Stimulated activated CD4-positive, alpha-beta T cell treated with anti-CD3 and anti-CD28 coated beads, Interleukin-1b, Interleukin-23, amount 100 ng/mL, for 24 hours (primary cell): ENCODE measurements at regions not wholly inside any gene's neighbourhood (a gene's known extent, or its start where the extent isn't known, plus 50 kb on each side); places are given as distances from the start of the nearest gene placed in this dataset.

Experiments
- DNase-seq, 4 experiments: peaks; one replicate each; pipeline ENCODE4 v3.0.0-alpha.2; 2020; ENCODE audit warnings: low read depth in 4 of 4, low spot score in 1 of 4

GRCh38 chr3:158961911-158962310 lies 160.1 kb downstream of the MFSD1 start:
- DNase-seq, result no peak

DNA sequence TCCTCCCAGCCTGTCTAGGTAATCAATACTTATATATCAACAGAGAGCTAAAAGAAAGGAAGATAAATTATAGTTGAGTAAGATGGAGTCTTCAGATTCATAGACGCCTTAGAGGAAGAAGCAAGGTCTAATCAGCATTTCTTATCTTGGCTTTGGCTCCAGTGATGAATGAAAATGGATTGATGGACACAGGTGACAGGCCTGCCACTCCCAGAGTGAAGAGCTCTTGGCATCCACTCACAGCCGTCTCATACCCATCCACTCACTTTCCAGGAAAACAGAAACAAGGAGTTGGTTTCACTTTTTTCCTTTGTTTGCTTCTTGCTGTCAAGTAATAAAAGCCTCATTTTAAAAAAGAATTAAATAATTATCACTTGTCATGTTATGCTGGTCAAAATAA lies 168.2 kb downstream of the MFSD1 start:
- no peak for DNase-seq

- no peak for DNase-seq
Measured at GRCh38 chr3:158974904-158975303, 173.1 kb downstream of the MFSD1 start.

DNA sequence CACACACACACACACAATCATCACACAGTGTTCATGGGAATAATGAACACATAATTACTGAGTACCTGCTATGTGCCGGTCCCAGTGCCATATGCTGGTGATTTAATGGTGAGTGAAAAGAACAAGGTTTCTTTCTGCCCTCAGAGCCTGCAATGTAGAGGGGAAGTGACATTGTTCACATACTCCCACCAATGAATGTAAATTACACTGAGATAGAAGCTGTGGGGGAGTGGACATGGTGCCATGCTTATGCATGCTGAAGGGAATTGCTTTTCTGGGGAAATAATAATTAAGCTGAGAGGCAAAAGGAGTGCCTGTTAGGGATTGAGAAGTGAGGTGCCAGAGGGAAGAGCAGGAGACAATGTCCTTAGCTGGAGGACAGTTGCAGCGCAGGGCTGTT lies 175.1 kb downstream of the MFSD1 start:
- DNase-seq, result no peak

GRCh38 chr3:158977497-158977896 lies 175.6 kb downstream of the MFSD1 start:
- DNase-seq, result no peak

GRCh38 chr3:158983216-158984099 lies 181.6 kb downstream of the MFSD1 start:
- DNase-seq, result no peak

DNA sequence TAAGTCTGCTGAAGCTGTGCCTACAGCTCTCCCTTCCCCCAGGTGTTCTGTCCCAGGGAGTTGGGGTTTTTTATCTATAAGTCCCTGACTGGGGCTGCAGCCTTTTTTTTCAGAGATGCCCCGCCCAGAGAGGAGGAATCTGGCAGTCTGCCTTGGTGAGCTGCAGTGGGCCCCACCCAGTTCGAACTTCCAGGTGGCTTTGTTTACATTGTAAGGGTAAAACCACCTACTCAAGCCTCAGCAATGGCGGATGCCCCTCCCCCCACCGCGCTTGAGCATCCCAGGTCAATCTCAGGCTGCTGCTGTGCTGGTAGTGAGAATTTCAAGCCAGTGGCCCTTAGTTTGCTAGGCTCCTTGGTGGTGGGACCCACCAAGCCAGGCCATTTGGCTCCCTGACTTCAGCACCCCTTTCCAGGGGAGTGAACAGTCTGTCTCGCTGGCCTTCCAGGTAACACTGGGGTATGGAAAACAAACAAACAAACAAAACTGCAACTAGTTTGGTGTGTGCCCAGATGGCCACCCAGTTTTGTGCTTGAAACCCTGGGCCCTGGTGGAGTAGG lies 189.4 kb downstream of the MFSD1 start:
- no peak for DNase-seq

- no peak for DNase-seq
Measured at GRCh38 chr3:158992463-158992862, 190.6 kb downstream of the MFSD1 start.

DNA sequence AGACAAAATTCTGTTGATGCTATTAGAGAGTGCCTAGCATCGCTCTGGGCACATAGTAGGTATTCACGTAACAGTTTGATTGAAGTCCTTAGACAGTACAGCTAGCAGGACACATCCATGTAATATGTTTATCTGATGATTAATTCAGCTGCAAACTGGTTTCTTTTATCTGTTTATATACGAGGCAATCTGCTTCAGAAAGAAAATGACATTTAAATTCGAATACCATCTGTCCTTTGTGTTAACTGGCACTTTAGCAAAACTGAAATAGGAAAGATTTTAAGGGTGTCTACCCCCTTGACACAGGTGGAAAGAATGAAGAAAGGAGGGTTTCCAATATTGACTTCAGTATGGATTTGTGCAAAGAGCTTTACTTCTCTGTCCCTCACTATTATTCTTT lies 192.5 kb downstream of the MFSD1 start:
- no peak for DNase-seq

GRCh38 chr3:159001711-159002110 lies 199.9 kb downstream of the MFSD1 start:
- no peak for DNase-seq

DNA sequence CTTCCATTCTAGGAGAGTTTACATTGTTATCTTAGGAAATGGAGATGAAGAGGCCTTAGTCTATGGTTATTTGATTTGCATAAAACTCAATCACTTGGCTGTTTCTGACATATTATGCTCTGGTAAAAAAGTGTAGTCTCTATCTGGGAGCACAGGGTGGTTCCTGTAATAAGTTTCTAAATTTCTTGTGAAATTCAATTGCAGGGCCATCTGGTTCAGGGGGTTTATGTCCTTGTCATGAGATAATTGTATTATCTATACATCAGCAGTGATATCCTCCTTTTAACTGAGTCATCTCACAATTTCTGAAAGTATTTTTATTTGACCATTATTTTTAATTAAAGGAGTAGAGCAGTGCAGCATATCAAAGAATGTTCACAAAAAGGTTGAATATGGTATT lies 203.3 kb downstream of the MFSD1 start:
- DNase-seq, result no peak

GRCh38 chr3:159007331-159007730 lies 205.5 kb downstream of the MFSD1 start:
- no peak for DNase-seq

DNA sequence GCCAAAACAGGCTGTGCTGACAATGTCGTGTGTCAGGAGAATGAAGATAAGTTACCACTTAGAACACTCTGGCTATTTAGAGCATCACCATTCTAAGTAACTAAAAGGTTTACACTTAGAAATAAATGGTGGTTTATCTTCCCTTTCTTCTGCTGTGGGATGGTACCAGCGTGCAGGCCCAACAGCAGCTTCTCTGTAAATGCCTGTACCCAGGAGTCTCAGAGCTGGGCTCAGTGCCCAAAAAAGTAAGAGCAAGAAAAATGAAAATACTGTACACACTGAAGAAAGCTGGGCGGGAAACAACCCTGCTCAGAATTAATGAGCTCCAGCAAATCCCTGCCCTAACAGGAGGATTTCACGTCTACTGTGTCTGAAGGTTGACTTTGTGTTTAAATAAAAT lies 206.5 kb downstream of the MFSD1 start:
- no peak for DNase-seq

- DNase-seq, result no peak
Measured at GRCh38 chr3:159018341-159018740, 216.5 kb downstream of the MFSD1 start.

DNA sequence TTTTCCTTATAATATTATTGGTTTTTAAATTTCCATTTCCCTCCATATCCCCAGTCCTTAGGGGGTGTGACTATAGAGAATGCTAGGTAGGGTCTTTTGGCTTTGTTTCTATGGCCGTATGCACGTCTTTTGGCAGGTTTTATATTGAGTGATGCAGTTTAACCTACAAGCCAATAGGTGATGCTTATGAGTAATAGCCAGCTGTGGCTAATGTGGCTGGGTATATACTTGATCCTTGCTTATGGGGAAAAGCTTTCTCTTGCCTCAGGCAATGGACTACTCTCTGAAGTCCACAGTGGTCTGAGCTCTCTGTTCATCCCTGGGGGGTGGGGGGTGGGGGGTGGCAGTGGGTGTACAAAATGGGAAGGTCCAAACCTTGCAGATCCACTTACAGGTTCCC lies 223.9 kb downstream of the MFSD1 start:
- no peak for DNase-seq

DNA sequence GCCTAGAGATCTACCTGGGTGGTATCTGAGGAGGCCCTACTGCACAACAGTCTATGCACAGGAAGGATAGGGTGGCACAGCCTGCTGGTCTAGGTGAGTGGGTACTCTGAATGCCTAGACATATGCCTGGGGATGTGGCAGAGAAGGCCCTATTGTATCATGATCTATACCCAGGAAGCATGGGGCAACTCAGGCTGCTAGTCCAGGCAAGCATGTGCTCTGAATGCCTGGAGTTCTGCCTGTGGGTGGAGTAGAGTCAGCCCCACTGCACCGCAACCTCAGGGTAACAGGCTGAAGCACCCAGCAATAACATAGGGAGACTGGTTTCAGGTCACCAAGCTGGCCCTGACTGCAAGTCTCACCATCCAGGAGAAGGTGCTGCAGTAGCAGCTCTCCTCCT lies 224.7 kb downstream of the MFSD1 start:
- DNase-seq, result no peak

GRCh38 chr3:159028706-159029105 lies 226.9 kb downstream of the MFSD1 start:
- no peak for DNase-seq

DNA sequence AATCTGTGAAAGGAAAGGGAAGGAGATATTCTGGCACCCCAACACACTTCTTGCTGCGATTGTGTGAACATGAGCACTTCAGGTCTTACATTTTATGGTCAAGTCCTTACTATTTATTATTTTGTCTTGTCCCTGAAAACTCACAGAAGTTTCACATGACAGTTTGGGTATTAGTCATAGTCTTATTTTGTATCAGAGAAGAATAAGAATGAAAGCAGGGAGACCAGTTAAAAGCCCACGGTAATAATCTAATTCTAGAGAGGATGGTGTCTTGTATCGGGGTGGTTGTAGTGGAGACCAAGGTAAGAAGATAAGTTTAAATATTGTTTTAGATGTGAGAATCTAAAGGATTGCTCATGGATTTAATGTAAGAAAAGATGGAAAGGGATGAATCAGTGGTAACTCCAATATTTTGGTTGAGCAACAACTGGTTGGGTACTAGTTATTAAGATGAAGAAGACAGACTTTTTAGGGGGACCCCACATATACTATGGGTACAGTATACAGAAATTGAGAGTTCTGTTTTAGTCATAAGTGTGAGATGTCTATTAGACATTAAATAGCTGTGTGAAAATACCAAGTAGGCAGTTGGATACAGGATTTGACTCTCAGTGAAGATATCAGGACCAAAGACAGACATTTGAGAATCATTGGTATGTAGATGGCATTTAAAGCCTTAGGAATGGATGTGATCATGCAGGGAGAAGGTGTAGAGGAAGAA lies 227.6 kb downstream of the MFSD1 start:
- DNase-seq, result no peak

GRCh38 chr3:159030138-159030670 lies 228.3 kb downstream of the MFSD1 start:
- no peak for DNase-seq

- no peak for DNase-seq
Measured at GRCh38 chr3:159030886-159031679, 229.2 kb downstream of the MFSD1 start.

DNA sequence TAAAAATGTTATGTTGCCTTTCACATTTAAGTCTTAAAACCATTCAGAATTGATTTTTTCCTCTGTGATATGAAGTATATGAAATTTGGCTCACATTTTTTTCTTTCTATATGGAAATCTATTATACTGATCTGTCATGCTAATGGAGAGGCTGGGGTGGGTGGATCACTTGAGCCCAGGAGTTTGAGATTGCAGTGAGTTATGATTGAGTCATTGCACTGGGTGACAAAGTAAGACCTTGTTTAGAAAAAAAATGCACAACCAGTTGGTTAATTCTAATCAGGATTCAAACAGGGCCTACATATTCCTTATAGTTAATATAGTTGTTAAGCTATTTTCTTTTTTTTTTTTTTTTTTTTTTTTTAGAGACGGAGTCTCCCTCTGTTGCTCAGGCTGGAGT lies 230.5 kb downstream of the MFSD1 start:
- no peak for DNase-seq
